ENCODE measurements at regions not wholly inside any gene's neighbourhood (a gene's known extent, or its start where the extent isn't known, plus 50 kb on each side); places are given as distances from the start of the nearest gene placed in this dataset.

DNA sequence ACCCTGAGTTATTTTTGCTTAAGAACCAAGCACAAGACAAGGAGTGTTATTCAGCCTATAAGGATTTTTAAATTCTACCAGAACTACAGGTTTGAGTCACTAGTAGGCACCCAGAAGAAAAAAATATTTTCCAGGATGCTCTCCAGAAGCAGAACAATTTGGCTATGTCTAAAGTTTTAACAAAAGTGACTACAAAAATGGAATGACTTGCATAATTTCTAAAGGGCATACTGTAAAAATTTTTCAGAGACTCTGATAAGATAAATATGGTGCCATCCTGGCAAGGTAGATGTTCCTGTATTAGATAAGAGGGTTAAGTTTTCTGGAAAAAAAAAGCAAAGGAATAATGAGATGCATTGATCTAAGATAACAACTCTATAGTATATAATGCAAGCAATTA lies 68.6 kb upstream of the FAM9A start:
- DNase-seq (ENCODE audit: low read depth in 2 of 2) = no peak

DNA sequence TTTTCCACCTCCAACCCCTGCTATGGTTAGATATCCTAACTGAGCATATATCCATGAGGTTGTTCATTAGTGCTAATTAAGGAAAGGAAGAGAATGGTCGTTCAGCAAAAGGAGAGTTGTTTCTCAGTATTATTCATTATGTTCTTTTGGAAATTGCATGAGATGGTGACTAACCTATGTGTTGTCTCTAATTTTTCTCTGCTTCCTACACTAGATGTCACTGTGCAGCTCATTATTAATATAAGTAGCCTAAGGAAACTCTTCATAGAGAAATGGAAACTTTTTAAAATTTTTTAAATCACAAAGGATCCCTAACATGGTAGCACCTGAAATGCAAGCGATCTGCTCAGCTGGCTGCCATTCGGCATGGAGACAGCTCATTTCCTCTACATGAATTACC lies 67.7 kb upstream of the FAM9A start:
- DNase-seq (ENCODE audit: low read depth in 2 of 2) = no peak

DNA sequence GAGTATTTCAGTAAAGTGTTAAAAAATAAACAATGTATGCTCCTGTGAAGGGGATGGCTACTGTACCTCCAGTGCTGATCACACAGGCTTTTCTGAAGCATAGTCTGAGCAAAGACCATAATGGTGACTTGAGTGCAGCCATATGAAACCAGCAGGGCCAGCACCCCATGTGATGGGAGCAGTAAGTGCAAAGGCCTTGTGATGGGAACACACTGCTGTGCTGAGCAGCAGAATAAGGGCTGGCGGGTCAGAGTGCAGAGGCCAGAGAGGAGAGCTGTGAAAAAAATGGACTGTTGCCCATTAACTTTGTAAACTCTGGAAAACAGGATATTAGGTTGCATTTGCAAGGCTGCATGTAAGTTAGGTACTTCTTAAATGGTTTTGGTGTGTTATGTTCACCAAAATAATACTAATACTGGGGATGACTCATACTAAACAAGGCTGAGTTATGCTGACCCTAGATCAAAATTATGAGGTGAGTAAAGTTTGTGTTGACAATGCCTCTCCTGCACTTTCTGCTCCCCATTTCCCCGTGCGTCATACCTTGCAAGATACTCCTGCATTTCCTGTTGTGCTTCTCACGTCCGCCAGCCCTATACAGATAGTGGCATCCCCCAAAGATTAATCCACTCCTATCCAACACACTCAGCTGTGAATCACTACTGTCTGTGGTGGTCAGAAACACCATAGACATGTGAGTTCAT lies 67.0 kb upstream of the FAM9A start:
- DNase-seq (ENCODE audit: low read depth in 2 of 2) = no peak

DNA sequence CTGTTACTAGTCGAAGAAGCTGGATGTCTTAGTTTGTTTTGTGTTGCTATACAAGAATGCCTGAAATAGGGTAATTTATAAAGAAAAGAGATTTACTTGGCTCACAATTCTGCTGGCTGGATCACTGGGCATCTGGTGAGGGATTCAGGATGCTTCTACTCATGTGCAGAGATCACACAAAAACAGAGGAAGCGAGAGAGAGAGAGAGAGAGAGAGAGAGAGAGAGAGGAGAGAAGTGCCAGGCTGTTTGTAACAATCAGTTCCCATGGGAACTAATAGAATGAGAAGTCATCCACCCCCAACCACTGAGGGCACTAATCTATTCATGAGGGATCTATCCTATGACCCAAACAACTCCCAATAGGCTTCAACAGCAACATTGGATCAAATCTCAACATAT lies 66.2 kb upstream of the FAM9A start:
- no peak for DNase-seq (ENCODE audit: low read depth in 2 of 2)

GRCh38 chrX:8864161-8864560 lies 63.0 kb upstream of the FAM9A start:
- no peak for DNase-seq (ENCODE audit: low read depth in 2 of 2)

- no peak for DNase-seq (ENCODE audit: low read depth in 2 of 2)
Measured at GRCh38 chrX:8861908-8862307, 60.7 kb upstream of the FAM9A start.

- DNase-seq (ENCODE audit: low read depth in 2 of 2) = no peak
Measured at GRCh38 chrX:8851231-8851886, 50.2 kb upstream of the FAM9A start.
